ENCODE measurements at regions not wholly inside any gene's neighbourhood (a gene's known extent, or its start where the extent isn't known, plus 50 kb on each side); places are given as distances from the start of the nearest gene placed in this dataset.
A peak's percentile ranks its signal among the peaks of the same experiment; 100 is the strongest.

- DNase-seq (ENCODE audit: extremely low read depth, insufficient read length): no peak
- Histone ChIP-seq H3K36me3 (ENCODE audit: control insufficient read depth, insufficient read depth, low read length) (no peaks in the 10 kb centered on the region), H3K27me3 (replicated peaks; ENCODE audit: control insufficient read depth, insufficient read depth, low read length) (no peaks in the 10 kb centered on the region), H3K4me3 (replicated peaks; ENCODE audit: low read depth, low read length) (no peak overlapping the region)
- no peak for TF ChIP-seq CTCF (IDR thresholded peaks at IDR 0.05; ENCODE audit: insufficient read depth, low read length, poor library complexity, severe bottlenecking)
Measured at GRCh38 chr2:8268172-8268783, 413.6 kb upstream of the ID2 start.

GRCh38 chr2:8270699-8271098, 411.2 kb upstream of the ID2 start:
- Histone ChIP-seq H3K36me3 (ENCODE audit: control insufficient read depth, insufficient read depth, low read length) (no peaks in the 10 kb centered on the region), H3K27me3 (replicated peaks; ENCODE audit: control insufficient read depth, insufficient read depth, low read length) (no peaks in the 10 kb centered on the region), H3K4me3 (replicated peaks; ENCODE audit: low read depth, low read length) (no peak overlapping the region)
- DNase-seq (ENCODE audit: extremely low read depth, insufficient read length): no peak
- TF ChIP-seq CTCF (IDR thresholded peaks at IDR 0.05; ENCODE audit: insufficient read depth, low read length, poor library complexity, severe bottlenecking): no peak

- TF ChIP-seq CTCF (IDR thresholded peaks at IDR 0.05; ENCODE audit: insufficient read depth, low read length, poor library complexity, severe bottlenecking): no peak
- no peak overlapping the region for H3K4me3 ChIP-seq (replicated peaks; ENCODE audit: low read depth, low read length)
- DNase-seq (ENCODE audit: extremely low read depth, insufficient read length): no peak
- H3K27me3 ChIP-seq (replicated peaks; ENCODE audit: control insufficient read depth, insufficient read depth, low read length): no peaks in the 10 kb centered on the region
- H3K36me3 ChIP-seq (ENCODE audit: control insufficient read depth, insufficient read depth, low read length): no peaks in the 10 kb centered on the region
Measured at GRCh38 chr2:8271461-8271860, 410.4 kb upstream of the ID2 start.

- no peak for DNase-seq (ENCODE audit: extremely low read depth, insufficient read length)
- Histone ChIP-seq H3K27me3 (replicated peaks; ENCODE audit: control insufficient read depth, insufficient read depth, low read length) (no peaks in the 10 kb centered on the region), H3K4me3 (replicated peaks; ENCODE audit: low read depth, low read length) (no peak overlapping the region), H3K36me3 (ENCODE audit: control insufficient read depth, insufficient read depth, low read length) (no peaks in the 10 kb centered on the region)
- TF ChIP-seq CTCF (IDR thresholded peaks at IDR 0.05; ENCODE audit: insufficient read depth, low read length, poor library complexity, severe bottlenecking): no peak
Measured at GRCh38 chr2:8276026-8276425, 405.8 kb upstream of the ID2 start.

GRCh38 chr2:8277921-8278571, 403.8 kb upstream of the ID2 start:
- Histone ChIP-seq H3K27me3 (replicated peaks; ENCODE audit: control insufficient read depth, insufficient read depth, low read length) (no peaks in the 10 kb centered on the region), H3K36me3 (ENCODE audit: control insufficient read depth, insufficient read depth, low read length) (no peaks in the 10 kb centered on the region), H3K4me3 (replicated peaks; ENCODE audit: low read depth, low read length) (no peak overlapping the region; the same call in 1 of the 2 replicates)
- peak; percentile 34 for DNase-seq (ENCODE audit: extremely low read depth, insufficient read length)
- no peak for TF ChIP-seq CTCF (IDR thresholded peaks at IDR 0.05; ENCODE audit: insufficient read depth, low read length, poor library complexity, severe bottlenecking)
